CD4-positive, alpha-beta memory T cell (primary cell): ENCODE measurements at regions not wholly inside any gene's neighbourhood (a gene's known extent, or its start where the extent isn't known, plus 50 kb on each side); places are given as distances from the start of the nearest gene placed in this dataset.

Experiments
- CTCF ChIA-PET: fragments of 350-600 bp; sonication (Branson Sonifier 250); formaldehyde crosslinking; loops from one replicate; lab custom pipeline; 2021; ENCODE audit warnings: inconsistent platforms; ENCODE audit not compliant: partially characterized antibody; lab: Charles Lee
- POLR2A ChIA-PET: fragments of 350-600 bp; sonication (Branson Sonifier 250); formaldehyde crosslinking; loops from one replicate; lab custom pipeline; 2021; ENCODE audit not compliant: partially characterized antibody; lab: Charles Lee
- DNase-seq, 5 donors: peaks; one replicate each; pipeline versions ENCODE4 v3.0.0 to v3.0.0-alpha.2; 2020 to 2022; ENCODE audit warnings: mixed read lengths in 1 of 5
- H3K27ac ChIP-seq: one replicate; pipeline ENCODE4 v1.7.0; 2013; ENCODE audit warnings: low read depth, low read length
- H3K27me3 ChIP-seq: 2 replicates; pipeline ENCODE4 v1.7.0; 2013; ENCODE audit warnings: mild to moderate bottlenecking, low read length, moderate library complexity; ENCODE audit not compliant: insufficient read depth
- H3K36me3 ChIP-seq: 2 replicates; pipeline ENCODE4 v1.7.0; 2013; ENCODE audit warnings: mild to moderate bottlenecking, low read length, moderate library complexity; ENCODE audit not compliant: insufficient read depth
- H3K4me1 ChIP-seq: 2 replicates; pipeline ENCODE4 v1.7.0; 2013; ENCODE audit warnings: mild to moderate bottlenecking, low read length, moderate library complexity; ENCODE audit not compliant: insufficient read depth
- H3K4me3 ChIP-seq, 2 donors: one replicate each; pipeline ENCODE4 v1.7.0; 2013; ENCODE audit warnings: low read length in 2 of 2, mild to moderate bottlenecking in 1 of 2
- H3K9me3 ChIP-seq, 2 donors: one replicate each; pipeline ENCODE4 v1.7.0; 2013; ENCODE audit warnings: low read length in 2 of 2, control low read depth in 1 of 2; ENCODE audit not compliant: control insufficient read depth in 1 of 2
- H3K27ac Mint-ChIP-seq, 7 donors: one replicate each; pipeline ENCODE4 v1.8.0; 2020 to 2021; ENCODE audit warnings: mixed read lengths in 7 of 7, mild to moderate bottlenecking in 6 of 7, inconsistent platforms in 3 of 7, moderate library complexity in 3 of 7
- H3K27me3 Mint-ChIP-seq, 2 donors: one replicate each; pipeline ENCODE4 v1.8.0; 2020 to 2021; ENCODE audit warnings: mixed read lengths in 2 of 2
- H3K36me3 Mint-ChIP-seq, 2 donors: one replicate each; pipeline ENCODE4 v1.8.0; 2020 to 2021; ENCODE audit warnings: mixed read lengths in 2 of 2, inconsistent platforms in 1 of 2, mild to moderate bottlenecking in 1 of 2
- H3K4me1 Mint-ChIP-seq, 4 donors: one replicate each; pipeline ENCODE4 v1.8.0; 2020 to 2021; ENCODE audit warnings: mixed read lengths in 4 of 4, mild to moderate bottlenecking in 1 of 4
- H3K4me3 Mint-ChIP-seq, 8 donors: one replicate each; pipeline ENCODE4 v1.8.0; 2020 to 2021; ENCODE audit warnings: mixed read lengths in 8 of 8, mild to moderate bottlenecking in 7 of 8, moderate library complexity in 6 of 8, inconsistent platforms in 3 of 8
- H3K9me3 Mint-ChIP-seq, 8 donors: one replicate each; pipeline ENCODE4 v1.8.0; 2020 to 2021; ENCODE audit warnings: mixed read lengths in 8 of 8, mild to moderate bottlenecking in 5 of 8, inconsistent platforms in 3 of 8, moderate library complexity in 1 of 8
- intact Hi-C: fragments of 100-400 bp; cut with micrococcal nuclease; formaldehyde crosslinking; loops from one replicate; pipeline ENCODE4 v1.15.1; 2023

GRCh38 chr22:48249713-48250268, 1487.3 kb downstream of the TBC1D22A start:
- Histone ChIP-seq H3K27me3 (no peaks in the 10 kb centered on the region), H3K4me3 (no peak overlapping the region), H3K27ac (no peak overlapping the region), H3K36me3 (no peaks in the 10 kb centered on the region), H3K4me1 (no peaks in the 10 kb centered on the region), H3K9me3 (no peaks in the 10 kb centered on the region)
- peaks cover 0 to 3% (median 0%) of the 10 kb centered on the region in 4 donors for H3K4me1 Mint-ChIP-seq
- ChIA-PET POLR2A (no interaction called here), CTCF (no interaction called here)
- H3K27me3 Mint-ChIP-seq, result peaks cover 3 to 18% of the 10 kb centered on the region in 2 donors
- H3K36me3 Mint-ChIP-seq, result no peaks in the 10 kb centered on the region
- no peaks in the 10 kb centered on the region for H3K9me3 Mint-ChIP-seq
- no peak for DNase-seq
- H3K4me3 Mint-ChIP-seq, result no peak overlapping the region
- intact Hi-C loops, result no loop called here
- H3K27ac Mint-ChIP-seq, result no peak overlapping the region

- intact Hi-C loops, result no loop called here
- DNase-seq, result no peak
- no peak overlapping the region for H3K27ac Mint-ChIP-seq
- peaks cover 3 to 16% of the 10 kb centered on the region in 2 donors for H3K27me3 Mint-ChIP-seq
- Histone ChIP-seq H3K36me3 (no peaks in the 10 kb centered on the region), H3K4me3 (no peak overlapping the region), H3K4me1 (no peaks in the 10 kb centered on the region), H3K27ac (no peak overlapping the region), H3K27me3 (no peaks in the 10 kb centered on the region), H3K9me3 (no peaks in the 10 kb centered on the region)
- no peaks in the 10 kb centered on the region for H3K9me3 Mint-ChIP-seq
- CTCF ChIA-PET, result no interaction called here
- POLR2A ChIA-PET, result no interaction called here
- H3K36me3 Mint-ChIP-seq, result no peaks in the 10 kb centered on the region
- H3K4me1 Mint-ChIP-seq, result peaks cover 0 to 3% (median 0%) of the 10 kb centered on the region in 4 donors
- H3K4me3 Mint-ChIP-seq, result no peak overlapping the region
Measured at GRCh38 chr22:48248901-48249455, 1486.5 kb downstream of the TBC1D22A start.

DNA sequence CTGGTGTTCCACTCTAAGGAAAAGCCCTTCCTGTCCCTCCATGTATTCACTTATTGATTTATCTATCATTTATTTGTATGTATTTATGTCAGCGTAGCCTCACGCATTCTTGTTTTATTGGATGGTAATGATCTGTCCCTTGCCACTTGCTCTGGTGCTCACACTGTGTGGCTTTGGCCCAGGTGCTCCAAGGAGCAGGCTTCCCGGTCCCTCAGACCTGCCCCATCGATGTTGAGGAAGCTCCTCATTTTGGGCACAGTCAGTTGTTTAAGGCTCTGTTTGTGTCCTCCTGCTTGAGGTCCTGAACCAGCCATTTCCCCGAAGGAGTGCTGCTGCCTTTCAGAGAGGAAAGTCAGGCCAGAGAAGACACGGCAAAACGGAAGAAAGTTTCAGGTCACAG, 1485.4 kb downstream of the TBC1D22A start:
- H3K27me3 ChIP-seq, result no peaks in the 10 kb centered on the region
- Mint-ChIP-seq H3K36me3 (no peaks in the 10 kb centered on the region), H3K4me1 (peaks cover 0 to 3% (median 0%) of the 10 kb centered on the region in 4 donors), H3K9me3 (peaks cover 0 to 2% (median 0%) of the 10 kb centered on the region in 8 donors), H3K27ac (no peak overlapping the region), H3K27me3 (peaks cover 3 to 12% of the 10 kb centered on the region in 2 donors), H3K4me3 (no peak overlapping the region)
- H3K36me3 ChIP-seq, result no peaks in the 10 kb centered on the region
- no peak overlapping the region for H3K4me3 ChIP-seq
- CTCF ChIA-PET, result no interaction called here
- H3K27ac ChIP-seq, result no peak overlapping the region
- intact Hi-C loops, result no loop called here
- no peak for DNase-seq
- POLR2A ChIA-PET, result no interaction called here
- no peaks in the 10 kb centered on the region for H3K4me1 ChIP-seq
- H3K9me3 ChIP-seq, result no peaks in the 10 kb centered on the region

- intact Hi-C loops, result no loop called here
- H3K27me3 ChIP-seq, result no peaks in the 10 kb centered on the region
- Mint-ChIP-seq H3K9me3 (peaks cover 0 to 2% (median 0%) of the 10 kb centered on the region in 8 donors), H3K27ac (no peak overlapping the region), H3K4me3 (no peak overlapping the region), H3K27me3 (peaks cover 3 to 5% of the 10 kb centered on the region in 2 donors), H3K36me3 (no peaks in the 10 kb centered on the region), H3K4me1 (peaks cover 0 to 6% (median 0%) of the 10 kb centered on the region in 4 donors)
- ChIA-PET POLR2A (no interaction called here), CTCF (no interaction called here)
- no peaks in the 10 kb centered on the region for H3K9me3 ChIP-seq
- H3K4me3 ChIP-seq, result no peak overlapping the region
- H3K27ac ChIP-seq, result no peak overlapping the region
- H3K4me1 ChIP-seq, result no peaks in the 10 kb centered on the region
- DNase-seq, result no peak
- H3K36me3 ChIP-seq, result no peaks in the 10 kb centered on the region
Measured at GRCh38 chr22:48245196-48245485, 1482.7 kb downstream of the TBC1D22A start.

DNA sequence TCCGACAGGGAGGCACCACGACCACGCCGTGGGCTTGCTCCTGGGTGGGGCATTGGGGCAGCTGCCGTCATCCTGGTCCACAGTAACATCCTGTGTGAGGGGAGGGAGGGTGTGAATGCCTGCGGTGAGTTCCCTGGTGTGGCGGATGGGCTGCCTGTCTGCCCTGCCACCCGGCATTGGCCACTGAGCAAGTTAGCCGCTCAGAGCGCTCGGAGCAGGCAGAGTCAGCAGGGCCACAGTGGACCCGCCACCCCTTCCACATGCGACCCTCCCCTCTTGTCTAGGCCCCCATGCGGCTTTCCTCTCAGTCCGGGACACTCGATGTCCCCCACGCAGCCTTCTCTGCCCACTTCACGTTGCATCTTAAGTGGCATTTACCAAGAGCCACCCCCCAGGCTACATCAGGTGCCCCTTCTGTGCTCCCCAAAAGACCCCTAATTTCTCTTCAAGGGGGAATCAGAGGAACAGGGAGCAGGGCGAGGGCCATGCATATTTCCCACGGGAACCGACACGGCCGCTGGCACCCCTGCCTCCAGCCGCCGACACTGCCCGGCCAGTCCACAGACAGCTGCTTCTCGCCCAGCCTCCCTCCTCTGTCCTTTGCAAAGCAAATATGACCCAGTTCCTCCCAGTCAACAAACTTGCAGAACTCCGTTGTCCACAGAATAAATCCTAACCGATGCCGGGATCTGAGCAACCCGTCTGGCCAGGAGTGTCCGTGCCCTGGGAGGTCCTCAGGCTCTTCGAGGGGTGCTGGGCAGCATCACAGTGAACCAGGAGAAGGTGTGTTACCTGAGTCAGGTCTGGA, 1482.1 kb downstream of the TBC1D22A start:
- Mint-ChIP-seq H3K9me3 (peaks cover 0 to 2% (median 0%) of the 10 kb centered on the region in 8 donors), H3K27ac (no peak overlapping the region), H3K4me3 (no peak overlapping the region), H3K36me3 (no peaks in the 10 kb centered on the region), H3K27me3 (peaks cover 3 to 5% of the 10 kb centered on the region in 2 donors), H3K4me1 (peaks cover 0 to 6% (median 0%) of the 10 kb centered on the region in 4 donors)
- intact Hi-C loops, result no loop called here
- ChIA-PET CTCF (no interaction called here), POLR2A (no interaction called here)
- no peaks in the 10 kb centered on the region for H3K27me3 ChIP-seq
- no peak for DNase-seq
- no peak overlapping the region for H3K4me3 ChIP-seq
- H3K4me1 ChIP-seq, result no peaks in the 10 kb centered on the region
- H3K9me3 ChIP-seq, result no peaks in the 10 kb centered on the region
- no peak overlapping the region for H3K27ac ChIP-seq
- H3K36me3 ChIP-seq, result no peaks in the 10 kb centered on the region

- Mint-ChIP-seq H3K27me3 (peaks cover 3% of the 10 kb centered on the region in 2 donors), H3K36me3 (no peaks in the 10 kb centered on the region), H3K27ac (no peak overlapping the region), H3K9me3 (peaks cover 0 to 2% (median 0%) of the 10 kb centered on the region in 8 donors), H3K4me1 (peaks cover 0 to 6% (median 0%) of the 10 kb centered on the region in 4 donors), H3K4me3 (no peak overlapping the region)
- Histone ChIP-seq H3K36me3 (no peaks in the 10 kb centered on the region), H3K4me1 (no peaks in the 10 kb centered on the region), H3K27ac (no peak overlapping the region), H3K27me3 (no peaks in the 10 kb centered on the region), H3K9me3 (no peaks in the 10 kb centered on the region), H3K4me3 (no peak overlapping the region)
- POLR2A ChIA-PET, result no interaction called here
- intact Hi-C loops, result no loop called here
- DNase-seq, result no peak
- CTCF ChIA-PET, result no interaction called here
Measured at GRCh38 chr22:48242461-48242864, 1480.0 kb downstream of the TBC1D22A start.

DNA sequence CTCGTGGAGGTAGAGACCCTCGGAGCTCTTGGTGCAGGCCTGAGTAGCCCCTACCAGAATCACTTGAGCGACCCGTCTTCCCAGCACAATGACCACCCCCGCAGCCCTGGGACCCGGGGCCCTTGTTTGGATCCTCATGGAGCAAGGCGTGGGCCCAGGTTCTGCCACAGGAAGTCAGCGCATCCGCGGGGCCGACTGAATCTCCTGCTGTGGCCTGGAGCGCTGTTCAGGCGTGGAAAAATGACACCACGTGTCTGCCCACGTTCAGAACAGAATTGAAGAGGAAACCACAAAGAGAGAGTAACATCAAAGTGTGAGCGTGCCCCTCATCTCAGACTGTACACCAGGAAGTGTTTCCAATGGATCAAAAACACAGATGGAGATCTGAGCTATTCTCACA, 1479.2 kb downstream of the TBC1D22A start:
- Histone ChIP-seq H3K4me1 (no peaks in the 10 kb centered on the region), H3K4me3 (no peak overlapping the region), H3K27me3 (no peaks in the 10 kb centered on the region), H3K9me3 (no peaks in the 10 kb centered on the region), H3K27ac (no peak overlapping the region), H3K36me3 (no peaks in the 10 kb centered on the region)
- H3K27ac Mint-ChIP-seq, result no peak overlapping the region
- no peaks in the 10 kb centered on the region for H3K36me3 Mint-ChIP-seq
- ChIA-PET CTCF (no interaction called here), POLR2A (no interaction called here)
- peaks cover 0 to 2% (median 0%) of the 10 kb centered on the region in 8 donors for H3K9me3 Mint-ChIP-seq
- peaks cover 1 to 3% of the 10 kb centered on the region in 2 donors for H3K27me3 Mint-ChIP-seq
- intact Hi-C loops, result no loop called here
- peaks cover 0 to 6% (median 0%) of the 10 kb centered on the region in 4 donors for H3K4me1 Mint-ChIP-seq
- H3K4me3 Mint-ChIP-seq, result no peak overlapping the region
- no peak for DNase-seq
